Muscle layer of colon (tissue), 2 donors: ENCODE measurements at regions not wholly inside any gene's neighbourhood (a gene's known extent, or its start where the extent isn't known, plus 50 kb on each side); places are given as distances from the start of the nearest gene placed in this dataset.

Experiments
- H3K27ac ChIP-seq: one replicate; pipeline ENCODE4 v1.7.0; 2013; ENCODE audit warnings: low read depth, mild to moderate bottlenecking, low read length, moderate library complexity
- H3K27me3 ChIP-seq, 2 donors: one replicate each; pipeline ENCODE4 v1.7.0; 2013; ENCODE audit warnings: low read length in 2 of 2, mild to moderate bottlenecking in 2 of 2; ENCODE audit not compliant: insufficient read depth in 2 of 2, control insufficient read depth in 1 of 2
- H3K36me3 ChIP-seq: one replicate; pipeline ENCODE4 v1.7.0; 2013; ENCODE audit warnings: mild to moderate bottlenecking, low read length; ENCODE audit not compliant: insufficient read depth
- H3K4me1 ChIP-seq: one replicate; pipeline ENCODE4 v1.7.0; 2013; ENCODE audit warnings: mild to moderate bottlenecking, low read length; ENCODE audit not compliant: insufficient read depth
- H3K4me3 ChIP-seq, 2 donors: one replicate each; pipeline ENCODE4 v1.7.0; 2013; ENCODE audit warnings: low read length in 2 of 2, low read depth in 1 of 2, mild to moderate bottlenecking in 1 of 2, moderate library complexity in 1 of 2
- H3K9ac ChIP-seq: one replicate; pipeline ENCODE4 v1.7.0; 2013; ENCODE audit warnings: low read length
- H3K9me3 ChIP-seq: one replicate; pipeline ENCODE4 v1.7.0; 2013; ENCODE audit warnings: mild to moderate bottlenecking, low read length
- donor health status: abdominal sarcoma.
- donor health status: Adenocarcinoma of cecum.

DNA sequence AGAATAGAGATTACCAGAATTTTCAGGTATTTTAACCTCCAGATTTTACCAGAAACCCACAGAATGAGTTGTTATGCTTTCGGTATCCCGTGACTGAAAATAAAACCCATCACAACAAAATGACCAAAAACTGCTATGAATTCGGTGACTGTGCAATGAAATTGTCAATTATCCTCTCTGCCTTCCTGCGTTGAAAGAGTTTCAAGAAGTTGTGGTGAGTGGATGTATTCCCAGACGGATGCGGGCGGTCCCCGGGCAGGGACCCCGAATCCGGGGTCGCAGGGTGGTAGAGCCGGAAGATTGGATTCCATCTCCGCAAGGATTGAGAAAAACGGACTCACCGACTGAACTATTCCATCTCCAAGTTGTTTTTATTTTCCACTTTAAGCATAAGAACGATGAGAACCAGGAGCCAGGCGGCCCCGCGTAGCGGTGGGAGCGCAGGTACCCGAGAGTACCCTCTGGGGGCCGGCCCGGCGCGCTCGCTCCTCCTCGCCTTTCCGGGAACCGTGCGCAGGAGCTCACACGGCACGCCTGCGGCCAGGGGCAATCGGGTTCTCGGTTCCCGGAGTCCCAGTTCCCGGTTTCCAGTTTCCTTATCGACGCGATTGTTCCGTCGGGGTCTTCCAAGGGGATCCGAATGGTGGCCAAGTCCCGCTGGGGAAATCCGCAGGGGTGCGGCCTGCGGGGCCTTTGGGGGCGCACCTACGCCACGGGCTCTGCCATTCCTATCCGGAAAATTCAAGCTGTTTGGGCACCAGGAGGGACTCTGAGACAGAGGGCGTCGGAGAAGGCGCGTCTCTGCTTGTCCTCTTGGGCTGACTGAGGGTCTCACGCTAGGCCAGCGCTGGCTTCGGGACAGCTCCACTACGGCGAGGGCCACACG lies 104.9 kb upstream of the PRDM1 start:
- Histone ChIP-seq H3K36me3 (no peaks in the 10 kb centered on the region), H3K27ac (no peak overlapping the region), H3K9ac (no peak overlapping the region), H3K27me3 (peaks cover 36 to 42% of the 10 kb centered on the region in 2 donors), H3K4me3 (no peak overlapping the region), H3K9me3 (no peaks in the 10 kb centered on the region), H3K4me1 (no peaks in the 10 kb centered on the region)

DNA sequence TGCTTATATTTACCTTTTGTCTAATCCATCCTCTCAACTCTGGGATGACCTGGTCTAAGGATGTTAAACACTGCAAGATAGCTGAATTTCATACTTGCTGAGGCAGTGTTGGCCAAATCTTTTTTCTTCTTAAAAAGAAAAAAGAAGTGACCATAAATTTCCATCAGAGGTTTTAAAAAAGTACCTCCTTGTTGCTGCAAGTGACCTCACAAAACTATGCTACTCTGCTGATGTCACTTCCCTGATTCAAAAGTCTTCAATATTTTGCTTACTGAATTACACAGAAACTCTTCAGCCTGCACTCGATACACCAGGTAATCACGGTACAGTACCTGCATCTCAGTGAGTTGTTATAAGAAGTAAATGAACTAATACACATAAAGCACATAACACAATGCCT lies 107.2 kb upstream of the PRDM1 start:
- Histone ChIP-seq H3K4me1 (no peaks in the 10 kb centered on the region), H3K4me3 (no peak overlapping the region), H3K9ac (no peak overlapping the region), H3K27me3 (peaks cover 20 to 25% of the 10 kb centered on the region in 2 donors), H3K27ac (no peak overlapping the region), H3K9me3 (no peaks in the 10 kb centered on the region), H3K36me3 (no peaks in the 10 kb centered on the region)

DNA sequence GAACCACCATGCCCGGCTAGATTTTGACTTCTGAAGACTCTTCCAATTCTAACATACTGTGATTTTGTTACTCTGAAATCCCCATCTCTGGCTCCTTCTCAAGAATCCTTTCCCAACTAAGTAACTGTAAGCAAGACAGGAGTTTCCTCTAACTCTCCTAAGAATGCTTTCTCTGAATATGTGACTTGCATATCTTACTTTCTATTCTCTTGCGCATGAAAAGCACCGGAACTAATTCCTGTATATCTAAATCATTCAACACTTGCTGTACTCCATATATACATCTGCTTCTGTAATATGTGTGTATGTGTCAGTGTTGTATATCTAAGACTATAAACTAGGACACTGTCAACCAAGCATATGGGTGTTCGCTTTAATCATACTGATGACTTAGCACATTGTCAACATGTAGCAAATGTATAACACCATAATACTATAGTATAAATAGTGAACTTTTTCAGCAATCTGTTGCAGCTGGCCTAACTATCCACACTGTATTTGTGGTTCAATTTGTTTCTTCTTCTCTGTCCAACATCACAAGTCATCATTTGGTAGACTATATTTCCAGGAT lies 108.1 kb upstream of the PRDM1 start:
- no peak overlapping the region for H3K9ac ChIP-seq
- H3K27ac ChIP-seq = no peak overlapping the region
- peaks cover 20 to 24% of the 10 kb centered on the region in 2 donors for H3K27me3 ChIP-seq
- no peak overlapping the region for H3K4me3 ChIP-seq
- no peaks in the 10 kb centered on the region for H3K9me3 ChIP-seq
- H3K4me1 ChIP-seq = no peaks in the 10 kb centered on the region
- H3K36me3 ChIP-seq = no peaks in the 10 kb centered on the region

DNA sequence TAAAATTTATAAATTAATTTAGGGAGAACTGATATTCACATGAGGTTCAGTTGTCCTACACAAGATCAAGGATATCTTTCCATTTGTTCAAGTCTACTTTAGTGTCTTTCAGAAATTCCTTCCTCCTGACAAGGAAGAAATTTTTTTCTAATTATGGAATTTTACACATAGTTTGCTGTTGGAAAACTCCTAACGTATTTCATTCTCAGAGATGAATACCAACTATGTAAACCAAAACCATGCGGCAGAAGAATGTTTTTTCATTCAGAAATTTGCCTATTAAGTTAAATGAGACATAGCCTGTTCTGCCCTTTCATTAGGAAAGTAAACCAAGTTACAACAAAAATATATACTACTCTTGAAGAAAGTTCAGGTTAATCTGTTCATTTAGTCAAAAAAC lies 111.2 kb upstream of the PRDM1 start:
- Histone ChIP-seq H3K27ac (no peak overlapping the region), H3K4me3 (no peak overlapping the region), H3K4me1 (no peaks in the 10 kb centered on the region), H3K27me3 (no peaks in the 10 kb centered on the region), H3K9me3 (no peaks in the 10 kb centered on the region), H3K9ac (no peak overlapping the region), H3K36me3 (no peaks in the 10 kb centered on the region)

DNA sequence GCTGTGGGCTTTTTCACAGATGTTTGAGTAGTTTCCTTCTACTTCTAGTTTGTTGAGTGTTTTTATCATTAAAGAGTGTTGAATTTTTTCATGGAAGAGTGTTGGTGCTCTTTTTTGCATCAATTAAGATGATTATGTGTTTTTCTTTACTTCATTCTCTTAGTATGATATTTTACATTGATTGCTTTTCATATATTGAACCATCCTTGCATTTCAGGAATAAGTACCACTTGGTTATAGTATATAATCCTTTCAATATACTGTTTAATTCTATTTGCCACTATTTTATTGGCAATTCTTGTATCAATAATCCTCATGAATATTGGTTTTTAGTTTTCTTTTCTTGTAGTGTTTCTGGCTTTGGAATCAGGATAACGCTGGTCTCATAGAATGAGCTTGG lies 113.7 kb upstream of the PRDM1 start:
- no peaks in the 10 kb centered on the region for H3K9me3 ChIP-seq
- no peak overlapping the region for H3K27ac ChIP-seq
- H3K4me1 ChIP-seq = no peaks in the 10 kb centered on the region
- H3K9ac ChIP-seq = no peak overlapping the region
- H3K4me3 ChIP-seq = no peak overlapping the region
- H3K27me3 ChIP-seq = no peaks in the 10 kb centered on the region
- H3K36me3 ChIP-seq = no peaks in the 10 kb centered on the region

DNA sequence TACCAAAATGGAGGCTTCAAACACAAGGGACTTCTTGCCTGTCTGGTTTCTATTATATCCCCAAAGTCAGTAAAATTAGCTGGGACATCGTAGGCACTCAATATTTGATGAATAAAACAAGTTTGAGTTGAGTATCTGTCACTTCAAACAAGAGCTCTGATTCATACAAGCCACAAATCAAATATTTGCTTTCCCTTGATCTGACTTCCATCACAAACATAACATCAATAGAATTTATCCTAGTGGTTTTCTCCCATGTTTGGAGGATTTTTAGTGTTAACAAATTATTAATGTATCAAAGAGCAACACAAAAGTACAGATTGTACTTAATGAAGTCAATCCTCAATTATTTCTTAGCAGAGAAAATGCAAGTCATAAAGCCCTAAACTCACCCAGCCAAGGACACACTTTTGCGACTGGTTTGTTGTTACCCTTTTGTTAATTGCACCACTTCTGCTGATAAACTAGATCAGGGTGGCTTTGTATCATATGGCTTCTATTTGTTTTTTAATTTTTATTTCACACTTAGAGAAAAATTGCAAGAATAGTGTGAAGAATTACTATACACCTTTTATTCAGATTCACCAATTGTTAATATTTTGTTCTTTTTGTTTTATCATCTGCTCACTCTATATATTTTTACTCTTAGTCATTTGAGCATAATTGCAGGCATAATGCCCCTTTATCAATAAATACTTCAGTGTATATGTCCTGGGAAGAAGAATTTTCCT lies 117.4 kb upstream of the PRDM1 start:
- Histone ChIP-seq H3K27me3 (no peaks in the 10 kb centered on the region), H3K36me3 (no peaks in the 10 kb centered on the region), H3K4me3 (no peak overlapping the region), H3K4me1 (no peaks in the 10 kb centered on the region), H3K9ac (no peak overlapping the region), H3K9me3 (no peaks in the 10 kb centered on the region), H3K27ac (no peak overlapping the region)

DNA sequence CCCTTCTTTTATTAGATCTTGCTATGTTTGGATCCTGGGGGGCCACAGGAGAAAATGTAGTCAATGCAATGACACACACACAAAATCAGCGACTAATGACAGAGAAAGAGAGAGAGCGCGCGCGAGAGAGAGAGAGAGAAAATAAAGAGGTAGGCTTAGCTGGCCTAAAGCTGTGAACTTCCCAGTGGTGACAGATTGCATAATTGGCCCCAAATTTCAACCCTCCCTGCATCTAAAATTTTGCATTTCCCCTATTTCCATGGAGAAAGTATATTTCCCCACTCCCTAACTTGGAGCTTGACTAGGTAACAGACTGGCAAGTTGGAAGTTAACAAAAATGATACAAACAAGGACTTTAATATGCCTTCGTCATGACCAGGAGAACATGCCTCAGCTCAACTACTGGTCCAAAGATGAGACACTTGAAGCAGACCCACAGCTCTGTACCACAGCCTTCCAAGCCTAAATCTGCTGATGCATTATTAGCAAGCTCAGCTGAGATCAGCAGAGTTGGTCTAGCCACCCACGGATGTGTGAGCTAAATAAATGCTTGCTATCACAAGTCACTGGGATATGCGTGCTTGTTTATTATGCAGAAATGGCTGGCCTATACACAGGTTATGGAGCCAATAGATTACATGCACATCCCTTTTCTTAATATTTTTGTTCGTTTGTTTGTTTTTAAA lies 118.1 kb upstream of the PRDM1 start:
- H3K27ac ChIP-seq = no peak overlapping the region
- no peaks in the 10 kb centered on the region for H3K4me1 ChIP-seq
- no peak overlapping the region for H3K9ac ChIP-seq
- no peaks in the 10 kb centered on the region for H3K36me3 ChIP-seq
- H3K9me3 ChIP-seq = no peaks in the 10 kb centered on the region
- no peak overlapping the region for H3K4me3 ChIP-seq
- no peaks in the 10 kb centered on the region for H3K27me3 ChIP-seq

DNA sequence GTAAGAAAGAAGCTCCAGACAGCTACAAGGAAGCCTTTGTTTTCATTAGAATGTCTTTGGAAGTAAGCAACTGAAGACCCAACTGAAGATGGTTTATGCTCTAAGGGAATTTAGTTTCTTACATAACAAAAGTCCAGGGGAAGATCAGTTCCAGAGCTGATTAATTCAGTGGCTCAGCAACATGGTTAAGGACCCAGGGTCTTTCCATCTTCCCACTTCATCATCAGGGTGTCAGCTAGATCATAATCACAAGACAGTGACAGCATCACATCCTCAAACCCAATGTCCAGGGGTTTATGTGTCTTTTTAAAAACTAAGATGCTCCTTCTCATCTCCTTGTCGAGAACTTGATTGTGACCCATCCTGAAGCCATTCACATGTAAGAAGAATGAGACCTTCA lies 119.7 kb upstream of the PRDM1 start:
- Histone ChIP-seq H3K9ac (no peak overlapping the region), H3K4me1 (no peaks in the 10 kb centered on the region), H3K36me3 (no peaks in the 10 kb centered on the region), H3K27ac (no peak overlapping the region), H3K27me3 (no peaks in the 10 kb centered on the region), H3K9me3 (no peaks in the 10 kb centered on the region), H3K4me3 (no peak overlapping the region)

DNA sequence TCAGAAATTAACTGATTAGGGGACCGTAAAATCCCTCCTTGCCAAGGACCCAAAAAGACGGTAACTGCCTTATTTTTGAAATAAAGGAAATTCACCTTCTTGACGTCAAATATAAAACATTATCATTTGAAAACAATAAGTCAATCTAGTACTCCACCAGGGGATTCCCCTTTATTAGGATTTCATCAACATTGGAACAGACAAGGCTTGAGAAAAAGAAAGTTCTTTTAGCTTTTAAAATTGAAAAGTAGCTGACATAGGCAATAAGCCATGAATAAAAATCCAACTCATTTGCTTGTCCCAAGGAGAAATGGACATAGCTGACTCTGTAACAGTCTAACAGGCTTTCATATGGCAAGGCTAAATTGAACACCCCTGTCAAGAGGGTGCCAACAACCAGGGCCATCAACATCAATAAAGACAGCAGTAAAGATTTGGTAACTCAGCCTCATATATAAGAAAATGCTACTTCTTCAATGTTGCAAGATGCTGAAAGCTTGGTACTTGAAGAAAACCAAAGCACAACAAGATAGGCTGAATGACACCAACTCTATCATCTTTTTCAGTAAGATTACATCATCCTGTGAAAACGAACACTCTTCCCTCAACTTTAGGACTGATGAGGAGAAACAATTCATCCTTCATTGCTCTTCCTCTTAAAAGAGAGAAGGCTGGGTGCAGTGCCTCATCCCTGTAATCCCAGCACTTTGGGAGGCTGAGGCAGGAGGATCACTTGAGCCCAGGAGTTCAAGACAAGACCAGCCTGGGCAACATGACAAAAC lies 121.0 kb upstream of the PRDM1 start:
- Histone ChIP-seq H3K36me3 (no peaks in the 10 kb centered on the region), H3K9me3 (no peaks in the 10 kb centered on the region), H3K4me1 (no peaks in the 10 kb centered on the region), H3K27me3 (no peaks in the 10 kb centered on the region), H3K4me3 (no peak overlapping the region), H3K9ac (no peak overlapping the region), H3K27ac (no peak overlapping the region)

DNA sequence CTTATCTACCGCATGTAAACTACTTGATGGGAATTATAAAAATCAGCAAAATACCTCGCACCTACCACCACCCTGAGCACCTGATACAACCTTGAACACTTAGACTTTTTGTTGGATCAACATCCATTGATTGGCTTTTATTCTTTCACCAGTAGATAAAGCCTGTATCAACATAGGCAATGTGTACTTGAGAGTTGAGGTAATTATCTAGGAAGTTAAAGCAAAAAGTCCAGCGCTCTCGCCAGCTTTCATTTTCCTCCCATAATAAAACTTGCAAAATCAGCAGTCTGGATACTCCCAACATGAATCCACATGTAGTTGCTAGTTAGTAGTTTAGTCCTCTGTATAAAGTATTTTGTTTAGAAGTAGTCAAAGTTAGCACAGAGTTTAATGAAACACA lies 132.0 kb upstream of the PRDM1 start:
- H3K4me3 ChIP-seq = no peak overlapping the region
- H3K36me3 ChIP-seq = no peaks in the 10 kb centered on the region
- H3K27me3 ChIP-seq = no peaks in the 10 kb centered on the region
- no peaks in the 10 kb centered on the region for H3K9me3 ChIP-seq
- H3K27ac ChIP-seq = no peak overlapping the region
- no peak overlapping the region for H3K9ac ChIP-seq
- no peaks in the 10 kb centered on the region for H3K4me1 ChIP-seq
